ENCODE measurements at regions not wholly inside any gene's neighbourhood (a gene's known extent, or its start where the extent isn't known, plus 50 kb on each side); places are given as distances from the start of the nearest gene placed in this dataset.

DNA sequence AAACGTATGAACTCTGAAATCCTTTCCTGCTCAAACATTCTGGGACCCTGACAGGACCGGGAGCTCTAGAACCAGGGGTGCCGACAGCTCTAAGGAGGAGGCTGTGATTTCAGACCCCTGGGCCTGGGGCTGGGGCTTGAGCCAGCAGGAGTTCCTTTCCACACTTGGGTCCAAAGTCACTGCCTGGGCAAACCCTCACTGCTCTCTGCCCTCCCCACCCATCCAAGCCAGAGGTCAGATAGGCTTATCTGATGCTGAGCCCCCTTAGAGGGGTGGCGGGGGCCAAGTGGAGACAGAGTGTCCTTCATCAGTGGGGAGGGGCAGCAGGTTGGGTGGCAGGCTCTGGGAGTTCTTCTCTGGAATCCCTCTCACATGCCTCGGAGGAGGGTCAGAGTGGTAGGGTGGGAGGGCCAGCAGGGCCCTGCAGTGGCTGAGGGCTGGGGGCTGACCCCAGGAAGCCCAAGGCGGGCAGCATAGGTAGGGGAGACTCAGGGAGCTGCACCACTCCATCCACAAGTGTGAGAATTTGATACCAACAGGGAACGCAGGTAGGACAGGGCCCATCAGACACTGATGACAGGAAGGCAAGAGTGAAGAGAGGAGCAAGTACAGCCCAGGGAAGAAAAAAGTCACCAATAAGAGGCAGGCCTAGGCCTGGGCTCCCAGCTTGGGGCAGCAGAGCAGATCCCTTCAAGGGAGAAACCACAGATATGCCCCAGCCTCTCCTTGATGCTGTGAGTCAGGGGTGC, 121.0 kb downstream of the MRPL14 start:
- Histone ChIP-seq H3K4me3 (replicated peaks in 1 of 3; ENCODE audit: low read depth in 2 of 3, low read length in 3 of 3) (no peak overlapping the region), H3K4me2 (replicated peaks; ENCODE audit: extremely low read depth, low read length, poor library complexity, severe bottlenecking) (no peak overlapping the region), H3K27me3 (ENCODE audit: control insufficient read depth in 2 of 2, insufficient read depth in 2 of 2, low read length in 2 of 2) (peaks cover 29 to 69% of the 10 kb centered on the region in 2 donors), H3K9me3 (replicated peaks in 1 of 2; ENCODE audit: control insufficient read depth in 1 of 2, insufficient read depth in 1 of 2, low read length in 2 of 2) (peaks cover 0 to 11% of the 10 kb centered on the region in 2 donors), H3K9ac (ENCODE audit: insufficient read depth, low read length, poor library complexity, severe bottlenecking) (no peak overlapping the region), H3K36me3 (replicated peaks in 1 of 2; ENCODE audit: control insufficient read depth in 1 of 2, insufficient read depth in 2 of 2, low read length in 2 of 2) (no peaks in the 10 kb centered on the region), H2AFZ (ENCODE audit: insufficient read depth, low read depth, low read length, poor library complexity, severe bottlenecking) (no peak overlapping the region), H3K27ac (ENCODE audit: low read depth in 1 of 2, low read length in 2 of 2) (no peak overlapping the region), H3K4me1 (ENCODE audit: control insufficient read depth in 1 of 2, insufficient read depth in 2 of 2, low read length in 2 of 2) (peaks cover 29 to 44% of the 10 kb centered on the region in 2 donors), H4K20me1 (ENCODE audit: insufficient read depth, low read length) (no peaks in the 10 kb centered on the region), H3K79me2 (ENCODE audit: insufficient read depth, low read length) (no peaks in the 10 kb centered on the region)
- 75% methylated on average over 3 of the region's 7 CpGs for WGBS (ENCODE audit: insufficient coverage)
- TF ChIP-seq, protein P1, sequence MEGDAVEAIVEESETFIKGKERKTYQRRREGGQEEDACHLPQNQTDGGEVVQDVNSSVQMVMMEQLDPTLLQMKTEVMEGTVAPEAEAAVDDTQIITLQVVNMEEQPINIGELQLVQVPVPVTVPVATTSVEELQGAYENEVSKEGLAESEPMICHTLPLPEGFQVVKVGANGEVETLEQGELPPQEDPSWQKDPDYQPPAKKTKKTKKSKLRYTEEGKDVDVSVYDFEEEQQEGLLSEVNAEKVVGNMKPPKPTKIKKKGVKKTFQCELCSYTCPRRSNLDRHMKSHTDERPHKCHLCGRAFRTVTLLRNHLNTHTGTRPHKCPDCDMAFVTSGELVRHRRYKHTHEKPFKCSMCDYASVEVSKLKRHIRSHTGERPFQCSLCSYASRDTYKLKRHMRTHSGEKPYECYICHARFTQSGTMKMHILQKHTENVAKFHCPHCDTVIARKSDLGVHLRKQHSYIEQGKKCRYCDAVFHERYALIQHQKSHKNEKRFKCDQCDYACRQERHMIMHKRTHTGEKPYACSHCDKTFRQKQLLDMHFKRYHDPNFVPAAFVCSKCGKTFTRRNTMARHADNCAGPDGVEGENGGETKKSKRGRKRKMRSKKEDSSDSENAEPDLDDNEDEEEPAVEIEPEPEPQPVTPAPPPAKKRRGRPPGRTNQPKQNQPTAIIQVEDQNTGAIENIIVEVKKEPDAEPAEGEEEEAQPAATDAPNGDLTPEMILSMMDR (IDR thresholded peaks at IDR 0.05) = no peak
- Mint-ChIP-seq H3K27me3 (ENCODE audit: low read depth in 3 of 3) (peaks cover 55 to 79% (median 66%) of the 10 kb centered on the region in 3 donors), H3K27ac (peak overlapping the region in 1 of 7 donors; percentile 69), H3K4me3 (peak overlapping the region in 1 of 2 donors; percentile 53), H3K4me1 (peaks cover 39% of the 10 kb centered on the region), H3K36me3 (peaks cover 7 to 13% of the 10 kb centered on the region in 2 donors), H3K9me3 (peaks cover 0 to 17% (median 5%) of the 10 kb centered on the region in 7 donors)
- DNase-seq = no peak
- intact Hi-C loops (cut with micrococcal nuclease) = loop anchor here in 1 of 2 donors (5.0 kb wide), 1 partner anchor 34 kb away; no protein-coding TSS in a partner anchor

DNA sequence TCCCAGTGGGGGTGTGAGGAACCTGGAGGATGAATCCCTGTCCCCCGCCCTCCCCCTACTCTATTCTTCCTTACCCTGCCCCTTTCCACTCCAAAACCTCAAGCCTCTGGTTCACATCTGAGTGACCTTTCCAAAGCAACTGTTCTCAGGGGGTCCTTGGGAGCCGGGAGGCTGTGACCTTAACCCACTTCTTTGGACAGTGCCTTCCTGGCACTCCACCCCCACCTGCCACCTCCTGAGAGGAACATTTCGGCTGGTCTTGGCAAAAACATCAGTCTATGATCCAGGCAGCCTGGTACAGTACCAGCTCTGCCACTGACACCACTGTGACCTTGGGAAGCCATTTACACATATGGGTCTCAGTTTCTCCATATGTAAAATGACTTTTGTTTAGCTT, 121.7 kb downstream of the MRPL14 start:
- Histone ChIP-seq H3K9me3 (replicated peaks in 1 of 2; ENCODE audit: control insufficient read depth in 1 of 2, insufficient read depth in 1 of 2, low read length in 2 of 2) (peaks cover 0 to 11% of the 10 kb centered on the region in 2 donors), H3K27ac (ENCODE audit: low read depth in 1 of 2, low read length in 2 of 2) (no peak overlapping the region), H3K36me3 (replicated peaks in 1 of 2; ENCODE audit: control insufficient read depth in 1 of 2, insufficient read depth in 2 of 2, low read length in 2 of 2) (no peaks in the 10 kb centered on the region), H3K4me1 (ENCODE audit: control insufficient read depth in 1 of 2, insufficient read depth in 2 of 2, low read length in 2 of 2) (peaks cover 26 to 42% of the 10 kb centered on the region in 2 donors), H3K4me3 (replicated peaks in 1 of 3; ENCODE audit: low read depth in 2 of 3, low read length in 3 of 3) (no peak overlapping the region), H3K27me3 (ENCODE audit: control insufficient read depth in 2 of 2, insufficient read depth in 2 of 2, low read length in 2 of 2) (peaks cover 34 to 72% of the 10 kb centered on the region in 2 donors), H4K20me1 (ENCODE audit: insufficient read depth, low read length) (no peaks in the 10 kb centered on the region), H3K9ac (ENCODE audit: insufficient read depth, low read length, poor library complexity, severe bottlenecking) (no peak overlapping the region), H3K79me2 (ENCODE audit: insufficient read depth, low read length) (no peaks in the 10 kb centered on the region), H2AFZ (ENCODE audit: insufficient read depth, low read depth, low read length, poor library complexity, severe bottlenecking) (no peak overlapping the region), H3K4me2 (replicated peaks; ENCODE audit: extremely low read depth, low read length, poor library complexity, severe bottlenecking) (no peak overlapping the region)
- TF ChIP-seq, protein P1 (IDR thresholded peaks at IDR 0.05) = no peak
- peak overlapping the region in 3 of 7 donors; percentile 20 to 57 (median 50) for H3K27ac Mint-ChIP-seq
- H3K36me3 Mint-ChIP-seq = peaks cover 7 to 12% of the 10 kb centered on the region in 2 donors
- peaks cover 0 to 18% (median 8%) of the 10 kb centered on the region in 7 donors for H3K9me3 Mint-ChIP-seq
- DNase-seq = no peak
- peaks cover 60 to 83% (median 70%) of the 10 kb centered on the region in 3 donors for H3K27me3 Mint-ChIP-seq (ENCODE audit: low read depth in 3 of 3)
- WGBS (ENCODE audit: insufficient coverage) = 83% methylated on average over 3 of the region's 3 CpGs
- intact Hi-C loops (cut with micrococcal nuclease) = loop anchor here in 1 of 2 donors (5.0 kb wide), 1 partner anchor 33 kb away; no protein-coding TSS in a partner anchor
- peak overlapping the region in 1 of 2 donors; percentile 36 for H3K4me3 Mint-ChIP-seq
- H3K4me1 Mint-ChIP-seq = peaks cover 38% of the 10 kb centered on the region

Measured in CD14-positive monocyte (primary cell).